ENCODE measurements at regions not wholly inside any gene's neighbourhood (a gene's known extent, or its start where the extent isn't known, plus 50 kb on each side); places are given as distances from the start of the nearest gene placed in this dataset.

- Mint-ChIP-seq H3K4me3 (ENCODE audit: unreplicated experiment) (no peak overlapping the region), H3K9me3 (ENCODE audit: unreplicated experiment) (no peaks in the 10 kb centered on the region), H3K36me3 (ENCODE audit: insufficient read depth, unreplicated experiment) (no peaks in the 10 kb centered on the region), H3K27me3 (ENCODE audit: insufficient read depth, unreplicated experiment) (no peaks in the 10 kb centered on the region), H3K27ac (ENCODE audit: low read depth, unreplicated experiment) (no peak overlapping the region), H3K4me1 (ENCODE audit: insufficient read depth, unreplicated experiment) (no peaks in the 10 kb centered on the region)
- BruUV-seq (replicated peaks), result no TSS peak
- TF ChIP-seq, protein P1, sequence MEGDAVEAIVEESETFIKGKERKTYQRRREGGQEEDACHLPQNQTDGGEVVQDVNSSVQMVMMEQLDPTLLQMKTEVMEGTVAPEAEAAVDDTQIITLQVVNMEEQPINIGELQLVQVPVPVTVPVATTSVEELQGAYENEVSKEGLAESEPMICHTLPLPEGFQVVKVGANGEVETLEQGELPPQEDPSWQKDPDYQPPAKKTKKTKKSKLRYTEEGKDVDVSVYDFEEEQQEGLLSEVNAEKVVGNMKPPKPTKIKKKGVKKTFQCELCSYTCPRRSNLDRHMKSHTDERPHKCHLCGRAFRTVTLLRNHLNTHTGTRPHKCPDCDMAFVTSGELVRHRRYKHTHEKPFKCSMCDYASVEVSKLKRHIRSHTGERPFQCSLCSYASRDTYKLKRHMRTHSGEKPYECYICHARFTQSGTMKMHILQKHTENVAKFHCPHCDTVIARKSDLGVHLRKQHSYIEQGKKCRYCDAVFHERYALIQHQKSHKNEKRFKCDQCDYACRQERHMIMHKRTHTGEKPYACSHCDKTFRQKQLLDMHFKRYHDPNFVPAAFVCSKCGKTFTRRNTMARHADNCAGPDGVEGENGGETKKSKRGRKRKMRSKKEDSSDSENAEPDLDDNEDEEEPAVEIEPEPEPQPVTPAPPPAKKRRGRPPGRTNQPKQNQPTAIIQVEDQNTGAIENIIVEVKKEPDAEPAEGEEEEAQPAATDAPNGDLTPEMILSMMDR (IDR thresholded peaks at IDR 0.05; ENCODE audit: unreplicated experiment), result no peak
- intact Hi-C loops (cut with micrococcal nuclease), result no loop called here
- no peak for DNase-seq (ENCODE audit: unreplicated experiment)
- CTCF ChIA-PET, result no interaction called here
- POLR2A ChIA-PET, result no interaction called here
These were observed 54.5 kb downstream of the IRX5 start for GRCh38 chr16:54985156-54985555.

DNA sequence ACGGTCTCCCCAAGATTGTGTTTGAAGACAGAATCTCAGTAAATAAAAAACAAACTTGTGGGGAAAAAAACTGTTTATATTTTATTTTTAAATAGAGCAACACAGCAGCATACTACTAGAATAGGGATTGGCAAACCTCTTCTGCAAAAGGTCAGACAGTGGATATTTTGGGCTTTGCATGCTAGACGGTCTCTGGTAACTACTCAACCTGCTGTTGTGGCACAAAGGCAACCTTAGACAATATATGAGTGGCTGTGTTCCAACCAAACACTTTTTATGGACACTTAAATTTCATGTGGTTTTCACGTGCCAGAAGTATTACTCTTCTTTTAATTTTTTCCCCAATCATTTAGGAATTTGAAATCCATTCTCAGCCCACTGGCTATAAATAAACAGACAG, 55.0 kb downstream of the IRX5 start:
- ChIA-PET POLR2A (no interaction called here), CTCF (no interaction called here)
- no peaks in the 10 kb centered on the region for H3K4me1 Mint-ChIP-seq (ENCODE audit: insufficient read depth, unreplicated experiment)
- TF ChIP-seq, protein P1 (IDR thresholded peaks at IDR 0.05; ENCODE audit: unreplicated experiment), result no peak
- no peaks in the 10 kb centered on the region for H3K27me3 Mint-ChIP-seq (ENCODE audit: insufficient read depth, unreplicated experiment)
- H3K27ac Mint-ChIP-seq (ENCODE audit: low read depth, unreplicated experiment), result no peak overlapping the region
- intact Hi-C loops (cut with micrococcal nuclease), result no loop called here
- no peak overlapping the region for H3K4me3 Mint-ChIP-seq (ENCODE audit: unreplicated experiment)
- no peaks in the 10 kb centered on the region for H3K9me3 Mint-ChIP-seq (ENCODE audit: unreplicated experiment)
- no peaks in the 10 kb centered on the region for H3K36me3 Mint-ChIP-seq (ENCODE audit: insufficient read depth, unreplicated experiment)
- BruUV-seq (replicated peaks), result no TSS peak
- DNase-seq (ENCODE audit: unreplicated experiment), result no peak

DNA sequence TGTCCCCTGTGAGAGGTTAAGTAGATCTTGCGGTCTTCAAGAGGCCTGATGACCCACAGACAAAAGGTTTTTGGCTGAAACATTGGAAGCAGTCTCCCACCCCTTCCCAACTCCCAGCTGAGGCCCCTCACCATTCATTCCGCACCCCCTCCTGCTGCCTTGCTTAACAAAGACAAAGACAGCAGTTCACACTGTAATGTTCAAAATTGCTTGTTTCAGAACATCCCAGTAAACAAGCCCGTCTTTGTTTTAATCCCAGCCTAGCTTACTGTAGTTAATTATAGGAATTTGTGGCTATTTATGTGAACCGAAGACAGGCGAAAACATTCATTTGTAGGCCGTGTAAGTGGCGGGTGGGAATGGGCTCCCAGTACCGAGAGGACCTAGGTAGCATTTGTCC, 55.7 kb downstream of the IRX5 start:
- no peaks in the 10 kb centered on the region for H3K36me3 Mint-ChIP-seq (ENCODE audit: insufficient read depth, unreplicated experiment)
- TF ChIP-seq, protein P1 (IDR thresholded peaks at IDR 0.05; ENCODE audit: unreplicated experiment), result no peak
- H3K9me3 Mint-ChIP-seq (ENCODE audit: unreplicated experiment), result no peaks in the 10 kb centered on the region
- no peaks in the 10 kb centered on the region for H3K4me1 Mint-ChIP-seq (ENCODE audit: insufficient read depth, unreplicated experiment)
- no peak overlapping the region for H3K27ac Mint-ChIP-seq (ENCODE audit: low read depth, unreplicated experiment)
- BruUV-seq (replicated peaks), result no TSS peak
- CTCF ChIA-PET, result no interaction called here
- POLR2A ChIA-PET, result no interaction called here
- no peaks in the 10 kb centered on the region for H3K27me3 Mint-ChIP-seq (ENCODE audit: insufficient read depth, unreplicated experiment)
- intact Hi-C loops (cut with micrococcal nuclease), result no loop called here
- H3K4me3 Mint-ChIP-seq (ENCODE audit: unreplicated experiment), result no peak overlapping the region
- no peak for DNase-seq (ENCODE audit: unreplicated experiment)

- ChIA-PET POLR2A (interaction anchor here (0.6 to 0.7 kb wide), 2 partner anchors 10 to 1414 kb away, joined by 3 read pairs; no protein-coding TSS in a partner anchor), CTCF (no interaction called here)
- no peak for DNase-seq (ENCODE audit: unreplicated experiment)
- H3K4me1 Mint-ChIP-seq (ENCODE audit: insufficient read depth, unreplicated experiment), result no peaks in the 10 kb centered on the region
- H3K36me3 Mint-ChIP-seq (ENCODE audit: insufficient read depth, unreplicated experiment), result no peaks in the 10 kb centered on the region
- H3K4me3 Mint-ChIP-seq (ENCODE audit: unreplicated experiment), result no peak overlapping the region
- intact Hi-C loops (cut with micrococcal nuclease), result no loop called here
- TF ChIP-seq, protein P1 (IDR thresholded peaks at IDR 0.05; ENCODE audit: unreplicated experiment), result no peak
- no peaks in the 10 kb centered on the region for H3K27me3 Mint-ChIP-seq (ENCODE audit: insufficient read depth, unreplicated experiment)
- no peak overlapping the region for H3K27ac Mint-ChIP-seq (ENCODE audit: low read depth, unreplicated experiment)
- BruUV-seq (replicated peaks), result no TSS peak
- H3K9me3 Mint-ChIP-seq (ENCODE audit: unreplicated experiment), result no peaks in the 10 kb centered on the region
These were observed 56.4 kb downstream of the IRX5 start for GRCh38 chr16:54987081-54987480.
